Stomach (tissue), 4 donors: ENCODE measurements at regions not wholly inside any gene's neighbourhood (a gene's known extent, or its start where the extent isn't known, plus 50 kb on each side); places are given as distances from the start of the nearest gene placed in this dataset.

Experiments used
- POLR2A ChIP-seq, 4 donors: fragments of 450-650 bp; IDR thresholded peaks; one replicate each; pipeline ENCODE4 v1.6.1; 2016; ENCODE audit warnings: antibody characterized with exemption in 4 of 4, control low read depth in 2 of 4, mild to moderate bottlenecking in 1 of 4, moderate library complexity in 1 of 4
- TF ChIP-seq, protein P1 (sequence below), 7 experiments: fragments of 450-650 bp in 4 of 7; fragments of 200-600 bp in 3 of 7; sonication (generic) in 3 of 7; IDR thresholded peaks; one replicate each; pipeline ENCODE4 v1.5.1; 2016 to 2019; ENCODE audit warnings: antibody characterized with exemption in 7 of 7, control low read depth in 2 of 7, mild to moderate bottlenecking in 1 of 7

DNA sequence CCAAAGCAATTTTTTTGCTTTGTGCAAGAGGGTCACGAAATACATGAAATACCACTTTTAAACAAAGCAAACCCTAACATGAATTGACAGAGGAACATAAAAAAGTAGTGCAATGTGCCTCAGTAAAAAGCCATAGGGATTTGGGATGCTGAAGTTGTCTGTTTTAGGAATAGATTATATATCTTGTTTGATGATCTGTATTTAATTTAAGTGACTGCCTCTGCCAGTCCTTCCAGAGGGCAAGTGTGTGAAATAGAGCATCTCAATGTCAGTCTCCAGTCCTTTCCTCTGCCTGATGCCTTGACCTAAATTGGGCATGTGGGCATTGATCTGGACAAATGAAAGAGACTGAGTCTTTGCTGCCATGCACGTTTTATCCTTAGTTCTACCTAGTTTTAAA lies 222.8 kb downstream of the PTPRC start:
- TF ChIP-seq, protein P1, sequence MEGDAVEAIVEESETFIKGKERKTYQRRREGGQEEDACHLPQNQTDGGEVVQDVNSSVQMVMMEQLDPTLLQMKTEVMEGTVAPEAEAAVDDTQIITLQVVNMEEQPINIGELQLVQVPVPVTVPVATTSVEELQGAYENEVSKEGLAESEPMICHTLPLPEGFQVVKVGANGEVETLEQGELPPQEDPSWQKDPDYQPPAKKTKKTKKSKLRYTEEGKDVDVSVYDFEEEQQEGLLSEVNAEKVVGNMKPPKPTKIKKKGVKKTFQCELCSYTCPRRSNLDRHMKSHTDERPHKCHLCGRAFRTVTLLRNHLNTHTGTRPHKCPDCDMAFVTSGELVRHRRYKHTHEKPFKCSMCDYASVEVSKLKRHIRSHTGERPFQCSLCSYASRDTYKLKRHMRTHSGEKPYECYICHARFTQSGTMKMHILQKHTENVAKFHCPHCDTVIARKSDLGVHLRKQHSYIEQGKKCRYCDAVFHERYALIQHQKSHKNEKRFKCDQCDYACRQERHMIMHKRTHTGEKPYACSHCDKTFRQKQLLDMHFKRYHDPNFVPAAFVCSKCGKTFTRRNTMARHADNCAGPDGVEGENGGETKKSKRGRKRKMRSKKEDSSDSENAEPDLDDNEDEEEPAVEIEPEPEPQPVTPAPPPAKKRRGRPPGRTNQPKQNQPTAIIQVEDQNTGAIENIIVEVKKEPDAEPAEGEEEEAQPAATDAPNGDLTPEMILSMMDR (IDR thresholded peaks at IDR 0.05): no peak
- TF ChIP-seq POLR2A (IDR thresholded peaks at IDR 0.05): no peak
